GM19328 (cell line): ENCODE measurements at regions not wholly inside any gene's neighbourhood (a gene's known extent, or its start where the extent isn't known, plus 50 kb on each side); places are given as distances from the start of the nearest gene placed in this dataset.

Experiments used
- ATAC-seq: cut with Tn5 transposase; IDR thresholded peaks from one replicate; pipeline ENCODE4 v1.9.1; 2021; ENCODE audit warnings: mild to moderate bottlenecking, moderate library complexity; ENCODE audit not compliant: unreplicated experiment

- no peak for ATAC-seq
These were observed 287.4 kb downstream of the BUD13 start for GRCh38 chr11:116485425-116485824.

GRCh38 chr11:116482716-116483115 is 290.1 kb downstream of the BUD13 start:
- no peak for ATAC-seq

GRCh38 chr11:116481126-116481675 is 291.6 kb downstream of the BUD13 start:
- no peak for ATAC-seq

GRCh38 chr11:116478669-116479668 is 293.8 kb downstream of the BUD13 start:
- no peak for ATAC-seq

- no peak for ATAC-seq
These were observed 294.6 kb downstream of the BUD13 start for GRCh38 chr11:116478205-116478604.

GRCh38 chr11:116473790-116474346 is 298.9 kb downstream of the BUD13 start:
- no peak for ATAC-seq

GRCh38 chr11:116473206-116473769 is 299.5 kb downstream of the BUD13 start:
- ATAC-seq: no peak

GRCh38 chr11:116472651-116473050 is 300.1 kb downstream of the BUD13 start:
- no peak for ATAC-seq

GRCh38 chr11:116471608-116472256 is 301.1 kb downstream of the BUD13 start:
- ATAC-seq: no peak

GRCh38 chr11:116468699-116469098 is 304.1 kb downstream of the BUD13 start:
- ATAC-seq: no peak

GRCh38 chr11:116467823-116468222 is 305.0 kb downstream of the BUD13 start:
- no peak for ATAC-seq

GRCh38 chr11:116466801-116467200 is 306.0 kb downstream of the BUD13 start:
- no peak for ATAC-seq

- ATAC-seq: no peak
These were observed 306.6 kb downstream of the BUD13 start for GRCh38 chr11:116466191-116466590.

- no peak for ATAC-seq
These were observed 307.7 kb downstream of the BUD13 start for GRCh38 chr11:116465056-116465455.

- ATAC-seq: no peak
These were observed 311.0 kb downstream of the BUD13 start for GRCh38 chr11:116461789-116462188.

GRCh38 chr11:116460156-116460920 is 312.4 kb downstream of the BUD13 start:
- no peak for ATAC-seq

- ATAC-seq: no peak
These were observed 313.4 kb downstream of the BUD13 start for GRCh38 chr11:116459185-116460045.

GRCh38 chr11:116458546-116458945 is 314.2 kb downstream of the BUD13 start:
- ATAC-seq: no peak

GRCh38 chr11:116457336-116458007 is 315.3 kb downstream of the BUD13 start:
- no peak for ATAC-seq
